Hindlimb muscle (tissue), 1 donor: ENCODE measurements at regions not wholly inside any gene's neighbourhood (a gene's known extent, or its start where the extent isn't known, plus 50 kb on each side); places are given as distances from the start of the nearest gene placed in this dataset.

Experiments
- DNase-seq: peaks from one replicate; pipeline ENCODE4 v3.0.0-alpha.2; 2013

DNA sequence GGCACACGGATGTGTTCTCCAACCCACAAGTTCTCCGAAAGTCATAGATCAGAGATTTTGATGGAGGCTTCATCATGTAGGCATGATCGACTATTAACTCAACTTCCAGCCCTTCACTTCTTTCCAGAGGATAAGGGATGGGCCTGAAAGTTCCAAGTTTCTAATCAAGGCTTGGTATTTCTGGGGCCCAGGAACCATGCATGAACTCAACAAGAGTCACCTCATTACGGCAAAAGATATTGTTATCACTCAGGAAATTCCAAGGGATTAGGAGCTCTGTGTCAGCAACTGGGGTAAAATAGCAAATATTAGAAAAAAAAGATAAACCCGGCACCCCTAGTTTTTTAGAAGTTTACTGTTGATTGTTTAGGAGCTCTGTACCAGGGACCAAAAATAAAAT is 240.1 kb upstream of the PPP1R2C start:
- DNase-seq, result no peak

DNA sequence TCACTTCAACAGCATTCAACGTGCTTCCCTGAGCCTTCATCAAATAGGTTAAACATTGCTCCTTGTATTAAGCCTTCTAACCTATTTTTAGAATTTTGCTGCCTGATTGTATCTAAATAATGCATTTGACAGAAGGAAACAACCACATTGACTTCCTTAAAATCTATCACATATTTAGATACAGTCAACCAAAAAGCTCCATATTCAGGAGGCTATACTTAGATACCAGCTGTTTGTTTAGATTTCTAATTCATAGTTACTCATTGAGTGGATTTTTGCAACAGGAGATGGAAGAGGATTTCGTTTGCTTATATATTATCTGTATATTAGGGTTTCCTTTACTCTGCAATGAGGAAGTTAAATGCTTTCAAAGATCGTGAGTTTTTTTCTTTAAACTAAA is 241.1 kb upstream of the PPP1R2C start:
- no peak for DNase-seq

DNA sequence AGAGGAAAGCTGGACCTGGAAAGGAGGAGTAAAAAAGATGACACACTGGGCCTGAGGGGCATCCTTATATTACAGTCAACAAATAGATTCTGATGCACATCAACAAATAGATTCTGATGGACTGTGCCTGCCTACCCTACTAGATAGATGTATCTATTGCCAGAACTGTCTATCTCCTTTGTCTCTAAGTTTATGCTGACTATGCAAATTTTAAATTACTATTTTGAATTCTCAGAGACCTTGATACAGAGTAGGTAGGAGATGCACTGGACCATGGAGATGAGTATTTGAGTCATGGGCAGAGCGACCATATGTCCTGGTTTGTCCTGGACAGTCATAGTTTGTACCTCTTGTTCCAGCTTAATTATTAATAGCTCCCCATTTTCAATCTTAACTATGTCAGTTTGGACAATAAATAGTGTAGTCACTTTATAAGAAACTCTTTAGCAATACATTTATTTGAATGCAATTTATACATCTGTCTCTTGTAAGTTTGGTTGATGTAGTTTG is 247.9 kb upstream of the PPP1R2C start:
- no peak for DNase-seq

GRCh38 chrX:43064096-43064495 is 286.1 kb upstream of the PPP1R2C start:
- DNase-seq, result no peak

DNA sequence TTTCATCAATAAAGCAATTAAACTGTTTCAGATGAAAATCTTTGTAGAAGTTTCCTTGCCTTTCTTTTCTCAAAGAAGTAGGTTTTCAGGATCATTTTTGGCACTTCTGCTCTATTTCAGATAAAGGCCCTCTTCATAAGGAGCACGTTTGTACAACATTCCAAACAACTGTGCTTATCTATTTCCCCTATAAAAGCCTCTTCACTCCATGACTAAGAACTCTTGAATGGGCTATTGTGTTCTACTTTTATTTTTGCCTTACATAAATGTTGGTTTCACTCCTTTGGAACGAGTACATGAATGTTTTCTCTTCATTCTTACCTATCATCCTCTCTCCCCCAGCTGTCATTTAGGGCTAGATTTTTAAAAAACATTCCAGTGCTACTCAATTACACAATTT is 288.0 kb upstream of the PPP1R2C start:
- DNase-seq, result no peak

- DNase-seq, result no peak
Observed at GRCh38 chrX:43068639-43069038, 290.7 kb upstream of the PPP1R2C start.

GRCh38 chrX:43083016-43083415 is 305.1 kb upstream of the PPP1R2C start:
- no peak for DNase-seq

DNA sequence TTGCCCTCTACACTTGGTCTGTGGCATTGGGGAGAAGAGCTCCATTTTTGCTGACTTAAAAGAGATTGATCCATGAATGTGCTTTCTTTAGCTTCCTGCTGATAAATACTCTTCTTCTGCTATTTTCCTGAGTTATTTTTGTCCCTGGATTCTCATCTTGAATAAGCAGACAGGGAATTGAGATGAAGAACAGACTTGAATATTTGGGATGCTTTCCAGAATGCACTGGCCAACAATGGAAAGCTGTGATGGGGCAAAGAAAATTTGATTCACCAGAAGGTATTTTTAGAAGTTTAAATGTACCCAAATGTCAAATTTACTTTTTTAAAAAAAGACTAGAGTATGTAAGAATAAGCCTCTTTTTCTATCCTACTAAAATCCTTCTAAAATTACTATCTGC is 309.9 kb upstream of the PPP1R2C start:
- peak; percentile 26 for DNase-seq

GRCh38 chrX:43096830-43097229 is 318.9 kb upstream of the PPP1R2C start:
- DNase-seq, result no peak

- DNase-seq, result no peak
Observed at GRCh38 chrX:43106009-43106408, 328.0 kb upstream of the PPP1R2C start.

GRCh38 chrX:43108828-43109227 is 330.9 kb upstream of the PPP1R2C start:
- DNase-seq, result no peak

DNA sequence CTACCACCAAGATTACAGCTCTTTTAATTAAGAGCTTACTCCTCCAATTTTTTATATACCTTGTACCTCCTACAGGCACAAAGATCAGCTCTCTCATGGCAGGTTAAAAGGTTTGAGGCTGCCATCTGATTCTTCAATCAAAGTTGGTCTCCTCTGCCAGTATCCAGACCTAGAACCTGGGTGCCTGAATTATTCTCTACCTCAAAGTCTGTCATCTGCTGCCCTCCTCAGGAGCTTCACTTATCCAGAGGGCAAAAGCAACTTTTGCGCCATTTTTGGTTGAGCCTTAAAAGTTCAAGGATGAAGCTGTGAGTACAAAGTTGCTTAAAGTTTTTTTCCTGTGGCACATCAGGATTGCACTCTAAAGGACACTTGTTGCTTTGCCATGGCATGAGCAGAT is 343.7 kb upstream of the PPP1R2C start:
- no peak for DNase-seq

GRCh38 chrX:43139645-43140044 is 361.7 kb upstream of the PPP1R2C start:
- no peak for DNase-seq

DNA sequence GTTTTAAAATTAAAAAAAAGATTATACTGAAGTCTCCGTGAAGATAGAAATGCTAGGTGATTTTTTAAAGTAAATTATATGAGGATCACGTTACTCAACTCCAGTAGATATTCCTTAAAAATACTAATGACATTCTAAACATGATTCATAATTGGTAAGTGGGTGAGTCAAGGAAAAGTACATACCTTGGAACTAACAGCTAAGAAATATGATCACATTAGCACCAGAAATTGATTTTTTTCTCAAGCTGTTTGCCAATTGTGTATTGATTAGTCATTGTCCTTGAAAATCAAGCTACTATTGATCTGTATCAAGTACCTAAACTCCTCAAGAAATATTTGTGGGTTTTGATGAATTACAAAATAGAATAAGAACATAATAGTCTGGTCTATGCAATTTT is 362.6 kb upstream of the PPP1R2C start:
- DNase-seq, result no peak

- no peak for DNase-seq
Observed at GRCh38 chrX:43141885-43142284, 363.9 kb upstream of the PPP1R2C start.

GRCh38 chrX:43148305-43148704 is 370.3 kb upstream of the PPP1R2C start:
- DNase-seq, result no peak

DNA sequence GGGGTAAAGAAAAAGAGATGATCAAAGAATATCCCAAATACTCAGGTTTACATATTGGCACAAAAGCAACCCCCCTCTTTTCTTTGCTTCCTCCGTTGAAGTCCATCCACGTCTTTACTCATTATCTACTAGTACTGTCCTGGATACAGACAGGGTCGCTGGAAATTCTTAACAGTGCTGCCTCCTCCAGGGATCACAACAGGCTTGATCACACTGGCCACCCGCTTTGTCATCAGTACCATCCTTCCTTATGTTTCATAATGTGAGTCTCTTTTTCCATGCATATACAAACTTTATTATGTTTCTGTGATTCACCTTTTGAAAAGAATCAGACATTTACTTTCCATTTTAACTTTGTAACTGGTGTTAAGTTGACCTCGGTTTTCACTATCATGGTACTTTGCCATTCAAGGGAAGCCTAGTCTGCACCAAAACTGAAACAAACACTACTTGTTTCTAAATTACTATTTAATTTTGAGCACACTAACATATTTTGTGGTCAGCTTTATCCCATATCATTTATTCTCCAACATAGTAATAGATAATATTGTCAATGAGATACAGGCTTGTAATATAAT is 387.5 kb upstream of the PPP1R2C start:
- no peak for DNase-seq

DNA sequence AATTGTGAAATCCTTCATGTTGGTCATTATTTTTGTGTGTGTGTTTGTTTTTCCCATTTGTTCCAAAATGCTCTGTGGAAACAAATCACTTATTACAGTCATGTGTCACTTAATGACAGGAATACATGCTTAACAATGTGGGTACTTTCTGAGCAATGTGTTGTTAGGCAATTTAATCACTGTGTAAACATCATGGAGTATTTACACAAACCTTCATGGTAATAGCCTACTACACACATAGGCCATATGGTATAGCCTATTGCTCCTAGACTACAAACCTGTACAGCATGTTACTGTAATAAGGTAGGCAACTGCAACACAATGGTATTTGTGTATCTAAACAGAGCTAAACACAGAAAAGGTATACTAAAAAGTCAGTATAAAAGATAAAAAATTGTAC is 388.9 kb upstream of the PPP1R2C start:
- DNase-seq, result no peak

GRCh38 chrX:43175434-43175833 is 397.5 kb upstream of the PPP1R2C start:
- no peak for DNase-seq

- no peak for DNase-seq
Observed at GRCh38 chrX:43176686-43177085, 398.7 kb upstream of the PPP1R2C start.

GRCh38 chrX:43188296-43188695 is 410.3 kb upstream of the PPP1R2C start:
- DNase-seq, result no peak

GRCh38 chrX:43211570-43211969 is 433.6 kb upstream of the PPP1R2C start:
- DNase-seq, result no peak

DNA sequence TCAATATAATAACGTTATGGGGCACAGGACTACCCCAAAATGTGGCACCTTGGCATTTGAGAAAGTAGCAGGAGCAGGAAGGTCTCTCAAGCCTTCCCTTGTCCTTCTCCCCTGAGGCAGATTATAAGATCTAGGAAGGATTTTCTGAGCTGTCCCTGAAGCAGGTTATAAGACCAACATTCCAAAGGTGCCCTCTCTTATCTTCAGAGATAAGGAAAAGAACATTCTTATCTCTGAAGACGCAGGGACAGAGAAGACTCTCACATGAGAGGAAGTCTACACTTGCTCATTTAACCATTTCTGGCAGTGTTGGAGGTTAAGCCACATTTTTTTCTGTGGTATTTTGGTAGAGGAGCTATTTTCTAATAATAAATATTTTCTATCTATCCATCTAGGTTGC is 437.9 kb upstream of the MAOA start:
- DNase-seq, result no peak

DNA sequence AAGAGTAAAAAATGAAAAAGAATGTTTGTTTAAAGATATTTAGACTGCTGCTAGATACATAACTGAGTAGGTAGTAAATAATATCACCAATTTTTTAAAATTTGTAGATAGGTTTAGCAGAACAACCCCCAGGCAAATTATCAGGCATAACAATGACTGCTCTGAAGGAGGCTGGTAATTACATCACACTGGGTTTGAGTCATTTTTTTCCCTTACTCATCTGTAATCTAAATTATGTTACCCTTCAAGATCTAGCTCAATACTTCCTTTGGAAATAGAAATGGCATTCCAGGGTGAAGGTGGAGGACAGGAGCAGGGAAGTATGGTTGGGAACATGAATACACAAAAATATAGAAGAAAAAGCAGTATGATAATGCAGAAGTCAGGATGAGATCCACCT is 431.6 kb upstream of the MAOA start:
- no peak for DNase-seq

- DNase-seq, result no peak
Observed at GRCh38 chrX:43225626-43226328, 430.3 kb upstream of the MAOA start.
